Right lung (tissue), 2 donors: ENCODE measurements at regions not wholly inside any gene's neighbourhood (a gene's known extent, or its start where the extent isn't known, plus 50 kb on each side); places are given as distances from the start of the nearest gene placed in this dataset.
"Not testable (repeated sequence)": the region's sequence is repeated elsewhere in the genome, so short reads cannot be mapped to it uniquely, and the experiment has no call there.

ENCODE experiments used
- DNase-seq, 2 donors: peaks; one replicate each; pipeline ENCODE4 v3.0.0-alpha.2; 2013

- DNase-seq, result no peak
These were observed 146.0 kb upstream of the ADO start for GRCh38 chr10:62658516-62658915.

- DNase-seq, result no peak
These were observed 143.4 kb upstream of the ADO start for GRCh38 chr10:62661143-62661542.

GRCh38 chr10:62662486-62662885 is 142.0 kb upstream of the ADO start:
- DNase-seq, result no peak

GRCh38 chr10:62665771-62666170 is 138.7 kb upstream of the ADO start:
- no peak for DNase-seq

- DNase-seq, result no peak
These were observed 138.2 kb upstream of the ADO start for GRCh38 chr10:62666275-62666674.

DNA sequence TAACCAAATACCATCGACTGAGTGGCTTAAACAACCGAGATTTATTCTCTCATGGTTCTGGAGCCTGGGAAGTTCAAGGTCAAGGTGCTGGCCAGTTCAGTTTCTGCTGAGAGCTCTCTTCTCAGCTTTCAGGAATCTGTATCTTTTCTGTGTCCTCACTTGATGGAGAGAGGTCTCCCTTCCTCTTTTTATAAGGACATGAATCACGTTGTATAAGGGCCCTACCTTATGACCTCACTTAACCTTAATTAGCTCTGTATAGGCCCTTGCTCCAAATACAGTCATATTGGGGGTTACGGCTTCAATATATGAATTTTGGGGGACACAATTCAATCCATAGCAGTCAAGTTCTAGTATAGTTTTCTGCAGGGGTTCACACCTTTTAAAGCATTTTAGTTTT is 135.2 kb upstream of the ADO start:
- DNase-seq, result no peak

- DNase-seq, result no peak
These were observed 133.4 kb upstream of the ADO start for GRCh38 chr10:62671104-62671503.

- no peak for DNase-seq
These were observed 123.1 kb upstream of the ADO start for GRCh38 chr10:62681211-62681940.

- DNase-seq, result no peak
These were observed 119.6 kb upstream of the ADO start for GRCh38 chr10:62684911-62685310.

GRCh38 chr10:62687230-62687748 is 117.2 kb upstream of the ADO start:
- no peak for DNase-seq

GRCh38 chr10:62688971-62689700 is 115.4 kb upstream of the ADO start:
- no peak for DNase-seq

DNA sequence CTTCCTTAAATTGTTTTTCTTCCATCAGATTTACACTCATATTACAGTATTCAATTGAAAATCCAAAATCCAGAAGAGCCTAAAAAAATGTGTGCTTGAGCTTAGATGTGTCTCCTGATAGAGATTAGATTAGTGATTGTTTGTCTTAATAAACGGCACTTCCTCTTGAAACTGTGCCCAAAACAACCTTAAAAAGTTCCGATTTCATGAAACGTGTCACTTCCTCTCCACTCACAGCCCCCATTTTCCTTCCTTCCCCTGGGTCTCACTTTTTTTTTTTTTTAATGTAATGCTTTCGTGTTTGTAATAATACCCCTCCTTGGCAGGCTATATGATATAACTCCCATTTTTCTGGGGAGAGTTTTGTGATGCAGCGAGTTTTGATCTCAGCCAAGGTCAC is 114.8 kb upstream of the ADO start:
- DNase-seq, result peak; percentile 7 to 32

- no peak for DNase-seq
These were observed 113.8 kb upstream of the ADO start for GRCh38 chr10:62690703-62691102.

DNA sequence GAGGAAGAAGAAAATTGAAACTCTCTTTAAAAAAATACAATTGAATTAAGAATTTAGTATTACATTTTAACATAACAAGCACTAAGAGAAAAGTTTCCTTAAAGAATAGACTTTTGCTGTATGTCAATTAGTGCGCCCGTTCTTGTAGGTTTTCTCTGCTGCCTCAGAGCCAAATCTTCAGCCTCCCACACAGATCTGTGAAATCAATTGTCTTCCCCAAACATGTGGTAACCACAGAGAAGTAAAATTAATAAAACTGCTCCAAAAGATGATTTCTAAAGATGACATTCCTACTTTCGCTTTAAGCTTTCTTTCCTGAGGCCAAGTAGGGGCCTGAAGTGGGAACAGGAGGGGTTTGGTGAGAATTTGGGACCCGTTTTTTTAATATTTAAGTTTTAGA is 113.2 kb upstream of the ADO start:
- DNase-seq, result no peak

GRCh38 chr10:62692085-62692484 is 112.4 kb upstream of the ADO start:
- DNase-seq, result no peak

- DNase-seq, result no peak
These were observed 111.2 kb upstream of the ADO start for GRCh38 chr10:62693306-62693705.

GRCh38 chr10:62694537-62695126 is 109.9 kb upstream of the ADO start:
- no peak for DNase-seq

DNA sequence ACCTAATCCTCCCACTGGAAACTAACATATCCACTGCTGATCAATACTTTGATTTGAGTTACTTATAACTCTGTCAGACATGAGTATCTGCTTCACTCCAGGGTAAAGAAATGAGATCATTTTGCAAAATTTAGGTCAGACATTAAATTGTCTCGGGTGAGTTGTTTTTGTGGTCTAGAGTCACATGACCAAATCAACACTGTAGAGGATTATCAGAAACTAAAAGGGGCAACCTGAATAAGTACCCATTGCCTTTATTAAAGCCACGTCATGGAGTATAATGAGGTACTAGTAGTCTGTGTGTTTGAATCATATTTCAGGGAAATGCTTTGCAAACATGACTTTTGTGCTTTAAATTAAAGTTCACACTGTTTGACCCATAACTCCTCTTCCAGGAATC is 107.7 kb upstream of the ADO start:
- no peak for DNase-seq

DNA sequence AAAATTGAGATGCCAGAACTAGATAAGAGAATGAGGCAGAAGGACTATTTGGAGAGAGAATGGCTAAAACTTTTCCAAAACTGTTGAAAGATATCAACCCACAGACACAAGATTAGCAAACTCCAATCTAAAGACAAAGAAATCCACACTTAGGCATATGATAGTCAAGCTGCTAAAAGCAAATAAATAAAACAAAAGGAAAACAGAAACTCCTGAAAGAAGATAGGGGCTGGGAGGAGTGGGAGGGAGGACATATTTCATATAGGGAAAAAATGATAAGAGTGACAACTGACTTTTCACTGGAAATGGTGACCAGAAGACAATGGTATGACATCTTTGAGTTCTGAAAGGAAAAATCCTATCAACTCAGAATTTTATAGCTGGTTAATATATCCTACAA is 105.4 kb upstream of the ADO start:
- no peak for DNase-seq

DNA sequence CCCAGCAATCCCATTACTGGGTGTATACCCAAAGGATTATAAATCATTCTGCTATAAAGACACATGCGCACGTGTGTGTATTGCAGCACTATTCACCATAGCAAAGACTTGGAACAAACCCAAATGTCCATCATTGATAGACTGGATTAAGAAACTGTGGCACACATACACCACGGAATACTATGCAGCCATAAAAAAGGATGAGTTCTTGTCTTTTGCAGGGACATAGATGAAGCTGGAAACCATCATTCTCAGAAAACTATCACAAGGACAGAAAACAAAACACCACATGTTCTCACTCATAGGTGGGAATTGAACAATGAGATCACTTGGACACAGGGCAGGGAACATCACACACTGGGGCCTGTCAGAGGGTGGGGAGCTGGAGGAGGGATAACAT is 100.4 kb upstream of the ADO start:
- DNase-seq, result not testable (repeated sequence)

DNA sequence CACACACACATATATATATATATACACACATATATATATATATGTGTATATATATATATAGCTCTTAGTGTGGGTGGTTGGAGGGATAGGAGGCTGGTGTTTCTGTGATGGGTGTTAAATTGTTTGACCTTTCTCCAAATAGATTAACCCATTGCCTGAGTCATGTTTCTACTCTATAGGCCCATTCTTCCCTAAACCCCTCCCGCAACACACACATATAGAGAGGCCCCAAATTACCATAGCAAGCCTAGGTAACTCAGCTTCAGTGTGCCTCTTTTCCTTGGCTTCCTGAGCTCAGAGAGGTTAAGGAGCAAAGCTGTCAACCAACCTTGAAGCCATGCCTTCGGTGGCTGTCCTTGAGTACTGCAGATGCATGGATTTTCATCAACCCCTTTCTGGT is 98.7 kb upstream of the ADO start:
- DNase-seq, result no peak

DNA sequence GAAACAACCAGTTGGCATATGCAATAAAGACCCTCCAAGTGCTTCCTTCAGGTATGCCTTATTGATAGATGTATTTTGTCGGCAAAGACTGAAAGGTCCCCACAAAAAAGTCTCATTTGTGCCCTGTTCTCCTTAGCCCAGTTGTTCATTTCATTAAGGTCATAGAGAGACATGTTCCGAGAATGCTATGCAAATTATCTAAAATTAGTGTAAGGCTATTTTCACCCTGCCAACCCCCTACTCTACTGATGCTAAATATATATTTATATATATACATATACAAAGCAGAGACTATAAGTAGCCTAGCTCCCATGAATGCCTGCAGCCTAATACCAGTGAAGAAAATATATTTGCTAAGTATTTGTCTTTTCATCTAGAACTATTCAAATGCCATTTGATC is 96.7 kb upstream of the ADO start:
- DNase-seq, result no peak

DNA sequence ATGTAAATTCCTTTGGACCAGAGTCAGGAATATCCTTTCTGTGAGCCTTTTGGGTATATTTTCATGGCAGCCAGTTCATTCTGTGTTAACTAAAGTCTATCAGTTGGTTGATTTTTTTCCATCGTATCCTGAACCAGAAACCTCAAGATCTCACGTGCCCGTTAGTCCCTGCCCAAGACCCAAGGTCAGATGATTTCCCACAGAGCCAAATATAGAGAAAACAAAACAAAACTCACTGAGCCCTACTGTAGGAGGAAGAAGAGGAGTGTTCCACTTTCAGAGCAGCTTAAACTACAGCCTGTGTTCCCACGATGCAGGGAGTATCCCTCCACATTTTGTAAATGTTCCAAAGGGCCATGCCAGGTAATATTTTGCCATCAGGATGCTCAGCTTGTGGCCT is 96.0 kb upstream of the ADO start:
- no peak for DNase-seq
